HG02763 (cell line): ENCODE measurements at regions not wholly inside any gene's neighbourhood (a gene's known extent, or its start where the extent isn't known, plus 50 kb on each side); places are given as distances from the start of the nearest gene placed in this dataset.
"Not testable (repeated sequence)": the region's sequence is repeated elsewhere in the genome, so short reads cannot be mapped to it uniquely, and the experiment has no call there.

Experiments used
- ATAC-seq: cut with Tn5 transposase; IDR thresholded peaks from one replicate; pipeline ENCODE4 v1.9.1; 2021; ENCODE audit warnings: mild to moderate bottlenecking, moderate library complexity; ENCODE audit not compliant: unreplicated experiment

- no peak for ATAC-seq
Observed at GRCh38 chr4:188430384-188430783, 291.1 kb downstream of the TRIML1 start.

- ATAC-seq, result no peak
Observed at GRCh38 chr4:188432328-188432727, 293.1 kb downstream of the TRIML1 start.

- ATAC-seq, result no peak
Observed at GRCh38 chr4:188433741-188434315, 294.6 kb downstream of the TRIML1 start.

- no peak for ATAC-seq
Observed at GRCh38 chr4:188434643-188435042, 295.4 kb downstream of the TRIML1 start.

GRCh38 chr4:188435381-188435780 is 296.1 kb downstream of the TRIML1 start:
- ATAC-seq, result no peak

GRCh38 chr4:188437535-188437934 is 298.3 kb downstream of the TRIML1 start:
- ATAC-seq, result no peak

- ATAC-seq, result not testable (repeated sequence)
Observed at GRCh38 chr4:188438391-188438824, 299.2 kb downstream of the TRIML1 start.

- no peak for ATAC-seq
Observed at GRCh38 chr4:188439641-188440311, 300.5 kb downstream of the TRIML1 start.

- no peak for ATAC-seq
Observed at GRCh38 chr4:188444500-188444899, 305.3 kb downstream of the TRIML1 start.

- ATAC-seq, result not testable (repeated sequence)
Observed at GRCh38 chr4:188448996-188449395, 309.8 kb downstream of the TRIML1 start.

- no peak for ATAC-seq
Observed at GRCh38 chr4:188450571-188450970, 311.3 kb downstream of the TRIML1 start.

GRCh38 chr4:188452097-188452496 is 312.9 kb downstream of the TRIML1 start:
- ATAC-seq, result no peak

GRCh38 chr4:188454575-188454974 is 315.3 kb downstream of the TRIML1 start:
- no peak for ATAC-seq

GRCh38 chr4:188455062-188455752 is 316.0 kb downstream of the TRIML1 start:
- ATAC-seq, result no peak

GRCh38 chr4:188459381-188459780 is 320.1 kb downstream of the TRIML1 start:
- ATAC-seq, result no peak

GRCh38 chr4:188463909-188464308 is 324.7 kb downstream of the TRIML1 start:
- no peak for ATAC-seq

GRCh38 chr4:188466001-188466400 is 326.8 kb downstream of the TRIML1 start:
- ATAC-seq, result no peak

- ATAC-seq, result no peak
Observed at GRCh38 chr4:188484256-188484655, 345.0 kb downstream of the TRIML1 start.

- no peak for ATAC-seq
Observed at GRCh38 chr4:188485906-188486305, 346.7 kb downstream of the TRIML1 start.

GRCh38 chr4:188492886-188493285 is 353.6 kb downstream of the TRIML1 start:
- no peak for ATAC-seq

- ATAC-seq, result no peak
Observed at GRCh38 chr4:188495169-188495568, 355.9 kb downstream of the TRIML1 start.

GRCh38 chr4:188511431-188511830 is 372.2 kb downstream of the TRIML1 start:
- no peak for ATAC-seq
